H54 (cell line): ENCODE measurements at regions not wholly inside any gene's neighbourhood (a gene's known extent, or its start where the extent isn't known, plus 50 kb on each side); places are given as distances from the start of the nearest gene placed in this dataset.
"Not testable (repeated sequence)": the region's sequence is repeated elsewhere in the genome, so short reads cannot be mapped to it uniquely, and the experiment has no call there.

Source experiments
- DNase-seq: peaks from one replicate; pipeline ENCODE4 v3.0.0; 2011; ENCODE audit warnings: low spot score, mixed read lengths; ENCODE audit not compliant: insufficient read length
- FAIRE-seq: peaks from 3 replicates; lab custom pipeline; 2011; peaks lifted over from hg19 to GRCh38; lab: Jason Lieb, UNC
- POLR2A ChIP-seq: IDR thresholded peaks from 2 replicates; pipeline ENCODE4 v1.6.1; 2011; ENCODE audit warnings: low read depth, mild to moderate bottlenecking, low read length

GRCh38 chr7:131067220-131067619 is 260.5 kb upstream of the MKLN1 start:
- FAIRE-seq (no peak), DNase-seq (no peak)
- no peak for TF ChIP-seq POLR2A

- TF ChIP-seq POLR2A: no peak
- DNase-seq (no peak), FAIRE-seq (peak; percentile 61)
Observed at GRCh38 chr7:131068604-131069021, 259.1 kb upstream of the MKLN1 start.

- no peak for DNase-seq
- no peak for TF ChIP-seq POLR2A
- peak; percentile 64 for FAIRE-seq
Observed at GRCh38 chr7:131071786-131072504, 255.7 kb upstream of the MKLN1 start.

GRCh38 chr7:131072505-131073091 is 255.1 kb upstream of the MKLN1 start:
- peak; percentile 32 for DNase-seq
- peak; percentile 88 for FAIRE-seq
- no peak for TF ChIP-seq POLR2A

- FAIRE-seq (no peak), DNase-seq (no peak)
- TF ChIP-seq POLR2A: no peak
Observed at GRCh38 chr7:131074043-131074442, 253.6 kb upstream of the MKLN1 start.

GRCh38 chr7:131074585-131074984 is 253.1 kb upstream of the MKLN1 start:
- no peak for FAIRE-seq
- DNase-seq: no peak
- TF ChIP-seq POLR2A: no peak

- FAIRE-seq (no peak), DNase-seq (no peak)
- TF ChIP-seq POLR2A: no peak
Observed at GRCh38 chr7:131075406-131075805, 252.3 kb upstream of the MKLN1 start.

GRCh38 chr7:131076032-131076431 is 251.6 kb upstream of the MKLN1 start:
- no peak for TF ChIP-seq POLR2A
- DNase-seq (no peak), FAIRE-seq (peak; percentile 57)

- no peak for FAIRE-seq
- TF ChIP-seq POLR2A: no peak
- no peak for DNase-seq
Observed at GRCh38 chr7:131076711-131077181, 250.9 kb upstream of the MKLN1 start.

GRCh38 chr7:131077735-131078134 is 249.9 kb upstream of the MKLN1 start:
- TF ChIP-seq POLR2A: no peak
- no peak for FAIRE-seq

GRCh38 chr7:131080754-131081153 is 246.9 kb upstream of the MKLN1 start:
- TF ChIP-seq POLR2A: no peak
- no peak for DNase-seq
- FAIRE-seq: no peak

More at GRCh38 chr7:131077735-131078134, 249.9 kb upstream of the MKLN1 start:
- no peak for DNase-seq

- FAIRE-seq (no peak), DNase-seq (no peak)
- no peak for TF ChIP-seq POLR2A
Observed at GRCh38 chr7:131081308-131081707, 246.4 kb upstream of the MKLN1 start.

GRCh38 chr7:131083781-131084180 is 243.9 kb upstream of the MKLN1 start:
- no peak for TF ChIP-seq POLR2A
- DNase-seq (no peak), FAIRE-seq (no peak)

- DNase-seq, FAIRE-seq: not testable (repeated sequence)
Observed at GRCh38 chr7:131084336-131084735, 243.3 kb upstream of the MKLN1 start.
